ENCODE measurements at regions not wholly inside any gene's neighbourhood (a gene's known extent, or its start where the extent isn't known, plus 50 kb on each side); places are given as distances from the start of the nearest gene placed in this dataset.

GRCh38 chr4:41318839-41319530, 62.3 kb downstream of the UCHL1 start:
- DNase-seq (ENCODE audit: low spot score), result peak; percentile 49

- DNase-seq (ENCODE audit: low spot score), result peak; percentile 81
Measured at GRCh38 chr4:41319553-41319952, 62.8 kb downstream of the UCHL1 start.

- no peak for DNase-seq (ENCODE audit: low spot score)
Measured at GRCh38 chr4:41320278-41320677, 63.5 kb downstream of the UCHL1 start.

- no peak for DNase-seq (ENCODE audit: low spot score)
Measured at GRCh38 chr4:41320786-41321185, 64.1 kb downstream of the UCHL1 start.

- DNase-seq (ENCODE audit: low spot score), result no peak
Measured at GRCh38 chr4:41321216-41321945, 64.7 kb downstream of the UCHL1 start.

GRCh38 chr4:41322617-41323016, 65.9 kb downstream of the UCHL1 start:
- DNase-seq (ENCODE audit: low spot score), result no peak

- DNase-seq (ENCODE audit: low spot score), result no peak
Measured at GRCh38 chr4:41323179-41323578, 66.5 kb downstream of the UCHL1 start.

- peak; percentile 36 for DNase-seq (ENCODE audit: low spot score)
Measured at GRCh38 chr4:41323706-41324105, 67.0 kb downstream of the UCHL1 start.

GRCh38 chr4:41324861-41325260, 68.1 kb downstream of the UCHL1 start:
- no peak for DNase-seq (ENCODE audit: low spot score)

- DNase-seq (ENCODE audit: low spot score), result no peak
Measured at GRCh38 chr4:41325901-41326300, 69.2 kb downstream of the UCHL1 start.

- DNase-seq (ENCODE audit: low spot score), result no peak
Measured at GRCh38 chr4:41326776-41327175, 70.0 kb downstream of the UCHL1 start.

- DNase-seq (ENCODE audit: low spot score), result no peak
Measured at GRCh38 chr4:41327770-41328169, 71.0 kb downstream of the UCHL1 start.

GRCh38 chr4:41329361-41329760, 72.6 kb downstream of the UCHL1 start:
- no peak for DNase-seq (ENCODE audit: low spot score)

GRCh38 chr4:41331224-41331623, 74.5 kb downstream of the UCHL1 start:
- DNase-seq (ENCODE audit: low spot score), result no peak

GRCh38 chr4:41332510-41333054, 75.9 kb downstream of the UCHL1 start:
- DNase-seq (ENCODE audit: low spot score), result no peak

GRCh38 chr4:41334182-41334581, 77.5 kb downstream of the UCHL1 start:
- DNase-seq (ENCODE audit: low spot score), result no peak

GRCh38 chr4:41339812-41340809, 83.4 kb downstream of the UCHL1 start:
- DNase-seq (ENCODE audit: low spot score), result peak; percentile 74

- DNase-seq (ENCODE audit: low spot score), result no peak
Measured at GRCh38 chr4:41346306-41347061, 89.8 kb downstream of the UCHL1 start.

- no peak for DNase-seq (ENCODE audit: low spot score)
Measured at GRCh38 chr4:41349021-41349420, 92.3 kb downstream of the UCHL1 start.

GRCh38 chr4:41358647-41359421, 102.1 kb downstream of the UCHL1 start:
- peak; percentile 22 for DNase-seq (ENCODE audit: low spot score)

- DNase-seq (ENCODE audit: low spot score), result peak; percentile 25
Measured at GRCh38 chr4:41359422-41359775, 102.7 kb downstream of the UCHL1 start.
